Gastrocnemius medialis (tissue), 4 donors: ENCODE measurements at regions not wholly inside any gene's neighbourhood (a gene's known extent, or its start where the extent isn't known, plus 50 kb on each side); places are given as distances from the start of the nearest gene placed in this dataset.

Experiments used
- CTCF ChIP-seq, 5 experiments: fragments of 450-650 bp in 3 of 5; fragments of 200-600 bp in 2 of 5; sonication (generic) in 2 of 5; IDR thresholded peaks in 4 of 5; conservative IDR thresholded peaks in 1 of 5; 1 replicate in 4 of 5; 2 replicates in 1 of 5; pipeline ENCODE4 v1.5.1; 2016 to 2019; ENCODE audit warnings: antibody characterized with exemption in 5 of 5, mild to moderate bottlenecking in 3 of 5, moderate library complexity in 3 of 5
- POLR2A ChIP-seq, 2 donors: fragments of 450-650 bp; IDR thresholded peaks; one replicate each; pipeline ENCODE4 v1.6.1; 2017; ENCODE audit warnings: antibody characterized with exemption in 2 of 2, mild to moderate bottlenecking in 2 of 2, moderate library complexity in 2 of 2

GRCh38 chr2:226445216-226445861 is 354.3 kb downstream of the IRS1 start:
- TF ChIP-seq CTCF (IDR thresholded peaks at IDR 0.05 in 4 of 5, conservative IDR thresholded peaks at IDR 0.05 in 1 of 5) (no peak), POLR2A (IDR thresholded peaks at IDR 0.05) (no peak)
